Cardiac fibroblast (primary cell): ENCODE measurements at regions not wholly inside any gene's neighbourhood (a gene's known extent, or its start where the extent isn't known, plus 50 kb on each side); places are given as distances from the start of the nearest gene placed in this dataset.

Source experiments
- DNase-seq, 2 donors: peaks; one replicate each; pipeline versions ENCODE4 v3.0.0 to v3.0.0-alpha.2; 2010; ENCODE audit warnings: low read depth in 2 of 2
- H3K4me3 ChIP-seq, 2 donors: replicated peaks in 1 of 2; 1 replicate in 1 of 2; 2 replicates in 1 of 2; pipeline ENCODE4 v1.5.1; 2011; ENCODE audit warnings: low read depth in 2 of 2, low read length in 2 of 2, mild to moderate bottlenecking in 2 of 2, moderate library complexity in 1 of 2
- CTCF ChIP-seq: IDR thresholded peaks from one replicate; pipeline ENCODE4 v1.5.1; 2011; ENCODE audit warnings: low read depth, mild to moderate bottlenecking, low read length, inconsistent platforms

DNA sequence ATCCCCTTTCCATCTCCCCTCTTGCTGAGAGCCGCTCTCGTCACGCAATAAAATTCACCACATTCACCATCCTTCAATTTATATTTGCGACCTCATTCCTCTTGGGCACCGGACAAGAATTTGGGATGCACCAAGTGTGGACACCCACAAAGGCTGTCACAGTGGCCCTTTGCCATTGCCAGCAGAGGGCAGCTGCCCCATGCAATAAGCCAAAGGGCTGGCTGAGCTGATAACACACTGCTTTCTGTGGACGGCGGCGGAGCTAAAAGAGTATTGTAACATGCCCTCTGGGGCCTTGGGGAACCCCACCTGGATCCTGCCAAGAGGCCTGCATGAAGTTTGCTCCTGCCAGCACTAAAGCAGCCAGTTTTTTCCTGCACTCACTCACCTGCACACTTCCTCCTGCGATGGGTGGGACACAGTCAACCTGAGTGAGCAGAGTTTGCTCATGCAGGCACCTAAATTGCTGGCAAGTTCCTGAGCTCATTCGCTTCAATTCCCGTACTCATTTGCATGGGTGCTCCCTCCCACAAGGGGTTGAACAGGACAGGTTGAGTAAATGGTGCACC is 792.3 kb upstream of the ADAMTS5 start:
- no peak overlapping the region for H3K4me3 ChIP-seq
- TF ChIP-seq CTCF, result peak; percentile 58
- peak in 1 of 2 donors; percentile 24 for DNase-seq

DNA sequence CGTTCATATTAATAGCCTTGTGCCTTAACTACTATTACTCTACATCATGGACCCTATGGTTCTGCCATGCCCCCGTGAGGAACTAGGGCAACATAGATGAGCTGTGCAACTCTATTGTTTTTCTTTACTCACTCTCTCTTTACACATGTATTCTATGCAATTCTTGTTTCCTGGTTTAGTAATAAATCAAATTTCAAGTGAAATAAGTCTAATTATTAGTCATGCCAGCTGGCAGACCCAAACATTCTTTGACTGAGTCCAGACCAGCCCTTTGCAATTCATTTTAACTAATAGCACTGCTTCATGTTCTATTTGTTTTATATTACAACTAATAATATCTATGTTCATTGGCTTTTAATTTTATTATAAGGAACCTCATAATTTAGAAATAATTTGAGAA is 789.3 kb upstream of the ADAMTS5 start:
- TF ChIP-seq CTCF, result no peak
- peak in 1 of 2 donors; percentile 28 for DNase-seq
- no peak overlapping the region for H3K4me3 ChIP-seq

DNA sequence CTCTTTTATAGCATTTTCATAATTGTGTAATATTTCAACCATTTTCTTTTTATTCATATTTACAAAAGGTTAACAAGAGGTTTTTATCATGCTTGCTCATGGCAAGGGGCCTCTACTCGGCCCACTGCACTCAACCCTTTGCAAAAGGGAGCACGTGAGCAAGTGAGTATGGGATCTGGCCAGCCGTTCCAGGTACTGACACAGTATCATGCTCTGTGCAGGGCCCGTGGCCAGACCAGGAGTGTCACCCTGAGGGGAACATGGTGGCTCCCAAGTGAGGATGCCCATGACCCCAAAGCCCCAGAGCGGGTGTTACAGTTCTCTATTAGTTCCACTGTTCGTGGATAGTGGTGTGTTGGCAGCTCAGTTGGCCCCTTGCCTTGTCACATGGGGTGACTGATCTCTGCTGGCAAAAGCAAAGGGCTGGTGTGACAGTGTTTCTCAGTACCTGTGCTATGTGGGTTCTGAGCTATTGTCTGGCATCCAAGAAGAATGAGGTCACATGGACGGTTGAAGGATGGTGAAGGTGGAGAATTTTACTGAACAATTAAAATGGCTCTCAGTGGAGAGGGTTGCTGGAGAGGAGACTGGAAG is 777.2 kb upstream of the ADAMTS5 start:
- no peak overlapping the region for H3K4me3 ChIP-seq
- TF ChIP-seq CTCF, result no peak
- no peak for DNase-seq

GRCh38 chr21:27741736-27742135 is 774.8 kb upstream of the ADAMTS5 start:
- peak; percentile 52 to 82 for DNase-seq
- no peak overlapping the region for H3K4me3 ChIP-seq
- no peak for TF ChIP-seq CTCF

- no peak for TF ChIP-seq CTCF
These were observed 773.2 kb upstream of the ADAMTS5 start for GRCh38 chr21:27740084-27740483.

GRCh38 chr21:27739187-27739586 is 772.3 kb upstream of the ADAMTS5 start:
- no peak for TF ChIP-seq CTCF
- H3K4me3 ChIP-seq, result no peak overlapping the region
- DNase-seq, result no peak

More at GRCh38 chr21:27740084-27740483, 773.2 kb upstream of the ADAMTS5 start:
- H3K4me3 ChIP-seq, result no peak overlapping the region
- no peak for DNase-seq

- H3K4me3 ChIP-seq, result no peak overlapping the region
- TF ChIP-seq CTCF, result no peak
- DNase-seq, result no peak
These were observed 768.8 kb upstream of the ADAMTS5 start for GRCh38 chr21:27735699-27736098.
